DMS53 treated with DMSO at 0.1 percent for 48 hours (cell line): ENCODE measurements at regions not wholly inside any gene's neighbourhood (a gene's known extent, or its start where the extent isn't known, plus 50 kb on each side); places are given as distances from the start of the nearest gene placed in this dataset.
"Not testable (repeated sequence)": the region's sequence is repeated elsewhere in the genome, so short reads cannot be mapped to it uniquely, and the experiment has no call there.

Source experiments
- DNase-seq: peaks from one replicate; lab custom pipeline; 2025; ENCODE audit not compliant: unreplicated experiment; lab: John Stamatoyannopoulos, UW

- not testable (repeated sequence) for DNase-seq
Measured at GRCh38 chr5:18399461-18400327, 765.4 kb downstream of the TAF11L14 start.

- DNase-seq, result no peak
Measured at GRCh38 chr5:18403141-18403540, 768.9 kb downstream of the TAF11L14 start.

- DNase-seq, result no peak
Measured at GRCh38 chr5:18403941-18404438, 769.7 kb downstream of the TAF11L14 start.

- no peak for DNase-seq
Measured at GRCh38 chr5:18420711-18421110, 786.5 kb downstream of the TAF11L14 start.

- DNase-seq, result no peak
Measured at GRCh38 chr5:18433336-18433735, 799.1 kb downstream of the TAF11L14 start.

- no peak for DNase-seq
Measured at GRCh38 chr5:18438126-18438525, 803.9 kb downstream of the TAF11L14 start.

- no peak for DNase-seq
Measured at GRCh38 chr5:18455521-18455920, 821.3 kb downstream of the TAF11L14 start.

GRCh38 chr5:18457255-18457654 lies 823.0 kb downstream of the TAF11L14 start:
- DNase-seq, result no peak

- no peak for DNase-seq
Measured at GRCh38 chr5:18461766-18462165, 827.5 kb downstream of the TAF11L14 start.

GRCh38 chr5:18465833-18466681 lies 831.8 kb downstream of the TAF11L14 start:
- peak; percentile 78 for DNase-seq

GRCh38 chr5:18466731-18467130 lies 832.5 kb downstream of the TAF11L14 start:
- no peak for DNase-seq

GRCh38 chr5:18471791-18472190 lies 837.5 kb downstream of the TAF11L14 start:
- not testable (repeated sequence) for DNase-seq

- peak; percentile 75 for DNase-seq
Measured at GRCh38 chr5:18483451-18483850, 849.2 kb downstream of the TAF11L14 start.

- DNase-seq, result peak; percentile 85
Measured at GRCh38 chr5:18487928-18488480, 853.7 kb downstream of the TAF11L14 start.

- DNase-seq, result no peak
Measured at GRCh38 chr5:18489703-18490102, 855.4 kb downstream of the TAF11L14 start.

- no peak for DNase-seq
Measured at GRCh38 chr5:18491349-18491748, 857.1 kb downstream of the TAF11L14 start.

GRCh38 chr5:18495157-18495556 lies 860.9 kb downstream of the TAF11L14 start:
- peak; percentile 26 for DNase-seq

- DNase-seq, result no peak
Measured at GRCh38 chr5:18496041-18496440, 861.8 kb downstream of the TAF11L14 start.

GRCh38 chr5:18497089-18497488 lies 862.8 kb downstream of the TAF11L14 start:
- DNase-seq, result peak; percentile 10

- no peak for DNase-seq
Measured at GRCh38 chr5:18503797-18504328, 869.6 kb downstream of the TAF11L14 start.

- DNase-seq, result peak; percentile 25
Measured at GRCh38 chr5:18507114-18507513, 872.9 kb downstream of the TAF11L14 start.
